OCI-LY3 (cell line): ENCODE measurements at regions not wholly inside any gene's neighbourhood (a gene's known extent, or its start where the extent isn't known, plus 50 kb on each side); places are given as distances from the start of the nearest gene placed in this dataset.

Experiments
- H2AFZ ChIP-seq: fragments of 200-600, 300-600 bp; shearing (Covaris generic); 2 replicates; pipeline ENCODE4 v1.6.0; 2014; ENCODE audit warnings: antibody characterized with exemption, low read depth, low read length
- H3K27ac ChIP-seq: fragments of 200-600, 300-600 bp; sonication (generic); 2 replicates; pipeline ENCODE4 v1.5.1; 2014; ENCODE audit warnings: mild to moderate bottlenecking, low read length, moderate library complexity, mixed read lengths
- H3K27me3 ChIP-seq: fragments of 200-600, 300-600 bp; sonication (generic); 2 replicates; pipeline ENCODE4 v1.6.1; 2014; ENCODE audit warnings: low read depth, low read length, mixed read lengths
- H3K36me3 ChIP-seq: fragments of 200-600, 300-600 bp; sonication (generic); replicated peaks from 2 replicates; pipeline ENCODE3; 2014; ENCODE audit warnings: low read depth, low read length, mixed read lengths
- H3K4me1 ChIP-seq: fragments of 300-600, 200-600 bp; sonication (generic); 2 replicates; pipeline ENCODE4 v1.6.1; 2014; ENCODE audit warnings: low read length, mixed read lengths
- H3K4me2 ChIP-seq: fragments of 200-600, 300-600 bp; sonication (generic); 2 replicates; pipeline ENCODE4 v1.6.1; 2014; ENCODE audit warnings: low read length, mixed read lengths
- H3K4me3 ChIP-seq: fragments of 300-600, 200-600 bp; sonication (generic); 2 replicates; pipeline ENCODE4 v1.5.1; 2014; ENCODE audit warnings: antibody characterized with exemption, mild to moderate bottlenecking, low read length, moderate library complexity
- H3K79me2 ChIP-seq: fragments of 300-600, 200-600 bp; shearing (Covaris generic); 2 replicates; pipeline ENCODE4 v1.6.1; 2014; ENCODE audit warnings: mild to moderate bottlenecking, low read length, mixed read lengths
- H3K9ac ChIP-seq: fragments of 300-600, 200-600 bp; shearing (Covaris generic); 2 replicates; pipeline ENCODE4 v1.6.0; 2014; ENCODE audit warnings: mild to moderate bottlenecking, low read length, moderate library complexity
- H3K9me3 ChIP-seq: fragments of 200-600, 300-600 bp; shearing (Covaris generic); 2 replicates; pipeline ENCODE4 v1.6.1; 2014; ENCODE audit warnings: low read length, mixed read lengths; ENCODE audit not compliant: insufficient read depth
- H4K20me1 ChIP-seq: fragments of 200-600, 300-600 bp; sonication (generic); 2 replicates; pipeline ENCODE4 v1.6.1; 2016; ENCODE audit warnings: low read length, mixed read lengths; ENCODE audit not compliant: insufficient read depth
- EZH2phosphoT487 ChIP-seq: fragments of 200-600 bp; shearing (Covaris generic); IDR thresholded peaks from 2 replicates; pipeline ENCODE4 v1.6.1; 2018; ENCODE audit warnings: antibody characterized with exemption, mixed run types, low read depth
- TF ChIP-seq, protein P1 (sequence below): fragments of 200-600, 300-600 bp; sonication (generic); IDR thresholded peaks from 2 replicates; pipeline ENCODE4 v1.5.1; 2014; ENCODE audit warnings: antibody characterized with exemption, low read length, low read depth

DNA sequence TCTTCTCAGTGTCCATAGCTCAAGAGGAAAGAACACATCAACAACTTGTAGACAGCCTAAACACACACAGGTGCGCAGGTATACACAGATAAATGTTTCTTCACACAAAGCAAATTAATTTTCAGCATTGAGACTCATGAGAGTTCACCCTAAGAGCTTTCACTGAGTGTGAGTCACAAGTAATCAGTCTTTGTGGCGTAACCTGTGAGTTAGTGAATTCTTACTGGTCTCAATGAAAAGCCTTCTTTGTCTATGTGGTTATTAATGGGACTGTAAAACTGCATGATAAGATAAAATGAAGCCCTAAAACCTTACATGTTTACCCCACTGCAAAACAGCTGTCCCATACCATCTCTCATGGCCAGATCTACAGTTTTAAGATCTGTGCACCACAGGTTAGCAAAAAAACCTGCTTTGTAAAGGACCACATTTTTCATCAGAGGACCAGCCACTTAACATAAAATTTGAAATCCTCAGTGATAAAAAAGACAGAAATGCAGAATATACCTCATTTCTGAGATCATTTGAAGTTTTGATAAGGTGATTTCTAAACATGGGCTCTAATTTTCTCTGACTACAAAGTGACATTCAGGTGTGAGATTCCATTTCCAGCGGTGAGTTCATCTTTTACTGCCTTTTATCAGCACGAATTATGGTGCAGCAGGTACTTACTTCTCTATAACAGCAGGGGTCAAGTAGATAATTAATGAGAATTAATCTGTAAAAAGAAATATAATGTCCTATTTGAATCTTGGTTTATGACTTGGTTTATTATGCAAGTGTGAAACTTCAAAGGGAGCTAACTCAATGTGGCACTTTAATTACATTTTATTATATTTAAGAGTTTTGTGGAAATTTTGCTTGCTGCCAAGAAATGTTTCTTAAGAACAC lies 335.7 kb upstream of the PIK3R1 start:
- Histone ChIP-seq H3K4me2 (no peak overlapping the region), H3K79me2 (no peaks in the 10 kb centered on the region), H3K4me1 (no peaks in the 10 kb centered on the region), H3K4me3 (no peak overlapping the region), H3K27me3 (no peaks in the 10 kb centered on the region), H2AFZ (no peak overlapping the region), H3K9ac (no peak overlapping the region), H4K20me1 (no peaks in the 10 kb centered on the region), H3K9me3 (no peaks in the 10 kb centered on the region), H3K36me3 (no peaks in the 10 kb centered on the region), H3K27ac (no peak overlapping the region)
- TF ChIP-seq, protein P1, sequence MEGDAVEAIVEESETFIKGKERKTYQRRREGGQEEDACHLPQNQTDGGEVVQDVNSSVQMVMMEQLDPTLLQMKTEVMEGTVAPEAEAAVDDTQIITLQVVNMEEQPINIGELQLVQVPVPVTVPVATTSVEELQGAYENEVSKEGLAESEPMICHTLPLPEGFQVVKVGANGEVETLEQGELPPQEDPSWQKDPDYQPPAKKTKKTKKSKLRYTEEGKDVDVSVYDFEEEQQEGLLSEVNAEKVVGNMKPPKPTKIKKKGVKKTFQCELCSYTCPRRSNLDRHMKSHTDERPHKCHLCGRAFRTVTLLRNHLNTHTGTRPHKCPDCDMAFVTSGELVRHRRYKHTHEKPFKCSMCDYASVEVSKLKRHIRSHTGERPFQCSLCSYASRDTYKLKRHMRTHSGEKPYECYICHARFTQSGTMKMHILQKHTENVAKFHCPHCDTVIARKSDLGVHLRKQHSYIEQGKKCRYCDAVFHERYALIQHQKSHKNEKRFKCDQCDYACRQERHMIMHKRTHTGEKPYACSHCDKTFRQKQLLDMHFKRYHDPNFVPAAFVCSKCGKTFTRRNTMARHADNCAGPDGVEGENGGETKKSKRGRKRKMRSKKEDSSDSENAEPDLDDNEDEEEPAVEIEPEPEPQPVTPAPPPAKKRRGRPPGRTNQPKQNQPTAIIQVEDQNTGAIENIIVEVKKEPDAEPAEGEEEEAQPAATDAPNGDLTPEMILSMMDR: no peak
- no peak for TF ChIP-seq EZH2phosphoT487

DNA sequence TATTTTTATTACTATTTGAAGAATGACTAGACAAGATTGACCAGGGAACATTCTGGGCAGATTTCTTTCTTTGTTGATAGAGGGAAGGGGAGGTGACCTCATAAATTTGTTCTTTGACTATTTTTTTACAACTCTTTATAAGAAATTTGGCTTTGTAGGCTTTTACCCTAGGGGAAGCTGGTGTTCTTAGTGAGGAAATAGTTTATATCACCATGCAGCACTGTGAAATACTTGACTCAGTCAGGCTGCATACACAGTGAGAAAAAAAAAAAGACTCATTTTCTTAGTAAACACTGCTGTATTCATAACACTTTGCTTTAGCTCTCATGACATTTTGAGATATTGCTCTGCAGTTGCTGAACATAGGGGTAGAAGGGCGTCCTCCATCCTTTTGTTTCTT lies 336.6 kb upstream of the PIK3R1 start:
- H3K79me2 ChIP-seq: no peaks in the 10 kb centered on the region
- H3K9me3 ChIP-seq: no peaks in the 10 kb centered on the region
- H3K36me3 ChIP-seq: no peaks in the 10 kb centered on the region
- H3K9ac ChIP-seq: no peak overlapping the region
- H3K27ac ChIP-seq: no peak overlapping the region
- no peaks in the 10 kb centered on the region for H3K4me1 ChIP-seq
- no peak overlapping the region for H3K4me3 ChIP-seq
- no peak overlapping the region for H2AFZ ChIP-seq
- no peaks in the 10 kb centered on the region for H3K27me3 ChIP-seq
- no peak overlapping the region for H3K4me2 ChIP-seq
- TF ChIP-seq, protein P1: no peak
- no peak for TF ChIP-seq EZH2phosphoT487
- no peaks in the 10 kb centered on the region for H4K20me1 ChIP-seq

DNA sequence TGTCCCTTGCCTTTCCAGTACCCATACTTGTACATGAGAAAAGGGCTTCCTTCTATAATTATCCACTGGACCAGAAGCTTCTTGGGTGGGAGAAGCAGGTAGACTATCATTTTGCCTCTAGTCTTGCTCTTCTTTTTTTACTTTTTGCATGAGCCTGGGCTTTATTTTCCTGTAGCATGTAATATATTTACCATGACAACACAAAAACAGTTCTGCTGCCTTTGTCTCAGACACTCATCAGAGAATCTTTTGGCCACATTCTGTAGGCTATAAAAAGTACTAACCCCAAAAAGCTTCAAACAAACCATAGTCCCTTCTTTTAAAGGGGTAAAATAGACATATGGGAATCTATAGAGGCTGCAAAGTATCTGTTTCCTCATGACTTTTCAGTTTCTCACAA lies 339.2 kb upstream of the PIK3R1 start:
- H3K36me3 ChIP-seq: no peaks in the 10 kb centered on the region
- no peak overlapping the region for H2AFZ ChIP-seq
- no peaks in the 10 kb centered on the region for H4K20me1 ChIP-seq
- no peak overlapping the region for H3K27ac ChIP-seq
- H3K4me3 ChIP-seq: no peak overlapping the region
- H3K9ac ChIP-seq: no peak overlapping the region
- H3K9me3 ChIP-seq: no peaks in the 10 kb centered on the region
- H3K79me2 ChIP-seq: no peaks in the 10 kb centered on the region
- no peaks in the 10 kb centered on the region for H3K27me3 ChIP-seq
- TF ChIP-seq EZH2phosphoT487: no peak
- TF ChIP-seq, protein P1: no peak
- no peaks in the 10 kb centered on the region for H3K4me1 ChIP-seq
- no peak overlapping the region for H3K4me2 ChIP-seq

DNA sequence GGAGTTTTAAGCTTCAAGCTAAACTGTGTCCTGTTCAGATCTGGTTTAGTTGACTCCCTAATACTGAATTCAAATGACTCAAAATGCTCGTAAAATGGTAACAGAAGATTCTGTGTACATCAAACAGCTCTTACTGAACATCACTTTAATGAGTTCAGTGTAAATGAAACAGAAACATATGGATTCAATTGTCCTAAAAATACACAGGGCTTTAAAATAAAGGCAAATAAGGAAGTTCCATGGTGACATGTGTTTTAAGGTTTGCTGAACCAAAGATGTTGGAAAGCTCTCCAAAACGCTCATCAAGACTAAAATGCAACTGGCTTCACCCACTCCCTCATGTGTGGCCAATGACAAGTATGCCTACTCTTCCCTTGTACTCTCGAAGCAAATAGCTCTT lies 340.0 kb upstream of the PIK3R1 start:
- no peak overlapping the region for H3K27ac ChIP-seq
- no peaks in the 10 kb centered on the region for H3K27me3 ChIP-seq
- no peaks in the 10 kb centered on the region for H4K20me1 ChIP-seq
- TF ChIP-seq, protein P1: no peak
- no peak for TF ChIP-seq EZH2phosphoT487
- no peaks in the 10 kb centered on the region for H3K9me3 ChIP-seq
- H3K4me2 ChIP-seq: no peak overlapping the region
- no peak overlapping the region for H3K4me3 ChIP-seq
- H3K9ac ChIP-seq: no peak overlapping the region
- H3K79me2 ChIP-seq: no peaks in the 10 kb centered on the region
- no peaks in the 10 kb centered on the region for H3K4me1 ChIP-seq
- no peaks in the 10 kb centered on the region for H3K36me3 ChIP-seq
- H2AFZ ChIP-seq: no peak overlapping the region
